ENCODE measurements at regions not wholly inside any gene's neighbourhood (a gene's known extent, or its start where the extent isn't known, plus 50 kb on each side); places are given as distances from the start of the nearest gene placed in this dataset.

GRCh38 chr1:218171302-218171893 lies 113.7 kb upstream of the RRP15 start:
- TF ChIP-seq JUN (IDR thresholded peaks at IDR 0.05; ENCODE audit: borderline replicate concordance, low read depth, low read length): no peak
- no peak for TF ChIP-seq JUN (CRISPR knock-in tag; IDR thresholded peaks at IDR 0.05; ENCODE audit: borderline replicate concordance)
- no peak for TF ChIP-seq TSC22D4 (tag; IDR thresholded peaks at IDR 0.05)
- no peak for TF ChIP-seq GTF2E2 (tag; IDR thresholded peaks at IDR 0.05)

All from K562 (cell line).